ENCODE measurements at regions not wholly inside any gene's neighbourhood (a gene's known extent, or its start where the extent isn't known, plus 50 kb on each side); places are given as distances from the start of the nearest gene placed in this dataset.

GRCh38 chr4:124955476-124955875, 242.9 kb upstream of the ANKRD50 start:
- DNase-seq (ENCODE audit: missing footprints) (no peak), ATAC-seq (no peak)
- intact Hi-C loops (cut with DNase I) = no loop called here

GRCh38 chr4:124954046-124954445, 241.5 kb upstream of the ANKRD50 start:
- ATAC-seq (no peak), DNase-seq (ENCODE audit: missing footprints) (no peak)
- intact Hi-C loops (cut with DNase I) = no loop called here

- intact Hi-C loops (cut with DNase I) = no loop called here
- no peak for ATAC-seq
These were observed 241.0 kb upstream of the ANKRD50 start for GRCh38 chr4:124953486-124953885.

GRCh38 chr4:124953061-124953460, 240.5 kb upstream of the ANKRD50 start:
- intact Hi-C loops (cut with DNase I) = no loop called here
- ATAC-seq (no peak), DNase-seq (ENCODE audit: missing footprints) (no peak)

More at GRCh38 chr4:124953486-124953885, 241.0 kb upstream of the ANKRD50 start:
- no peak for DNase-seq (ENCODE audit: missing footprints)

- no peak for DNase-seq (ENCODE audit: missing footprints)
- no peak for ATAC-seq
- intact Hi-C loops (cut with DNase I) = no loop called here
These were observed 240.1 kb upstream of the ANKRD50 start for GRCh38 chr4:124952601-124953000.

GRCh38 chr4:124948976-124949597, 236.6 kb upstream of the ANKRD50 start:
- no peak for DNase-seq (ENCODE audit: missing footprints)
- intact Hi-C loops (cut with DNase I) = no loop called here
- ATAC-seq = no peak

GRCh38 chr4:124947622-124948265, 235.2 kb upstream of the ANKRD50 start:
- ATAC-seq (no peak), DNase-seq (ENCODE audit: missing footprints) (no peak)
- intact Hi-C loops (cut with DNase I) = no loop called here

- ATAC-seq (no peak), DNase-seq (ENCODE audit: missing footprints) (no peak)
- intact Hi-C loops (cut with DNase I) = no loop called here
These were observed 234.2 kb upstream of the ANKRD50 start for GRCh38 chr4:124946696-124947095.

GRCh38 chr4:124945422-124945821, 232.9 kb upstream of the ANKRD50 start:
- no peak for ATAC-seq
- intact Hi-C loops (cut with DNase I) = no loop called here
- no peak for DNase-seq (ENCODE audit: missing footprints)

GRCh38 chr4:124943938-124944337, 231.4 kb upstream of the ANKRD50 start:
- ATAC-seq (no peak), DNase-seq (ENCODE audit: missing footprints) (no peak)
- intact Hi-C loops (cut with DNase I) = no loop called here

GRCh38 chr4:124943145-124943889, 230.8 kb upstream of the ANKRD50 start:
- ATAC-seq (no peak), DNase-seq (ENCODE audit: missing footprints) (no peak)
- intact Hi-C loops (cut with DNase I) = no loop called here

GRCh38 chr4:124941267-124941666, 228.7 kb upstream of the ANKRD50 start:
- DNase-seq (ENCODE audit: missing footprints) = no peak
- intact Hi-C loops (cut with DNase I) = no loop called here
- no peak for ATAC-seq

GRCh38 chr4:124940387-124940786, 227.9 kb upstream of the ANKRD50 start:
- no peak for DNase-seq (ENCODE audit: missing footprints)
- ATAC-seq = peak; percentile 37
- intact Hi-C loops (cut with DNase I) = no loop called here

- no peak for ATAC-seq
- DNase-seq (ENCODE audit: missing footprints) = no peak
- intact Hi-C loops (cut with DNase I) = loop anchor here (5.0 kb wide), 2 partner anchors 38 to 228 kb away; partner anchors contain the start of gene ANKRD50
These were observed 227.4 kb upstream of the ANKRD50 start for GRCh38 chr4:124939908-124940307.

GRCh38 chr4:124938836-124939235, 226.3 kb upstream of the ANKRD50 start:
- ATAC-seq = no peak
- no peak for DNase-seq (ENCODE audit: missing footprints)
- intact Hi-C loops (cut with DNase I) = loop anchor here (5.0 kb wide), 2 partner anchors 37 to 227 kb away; partner anchors contain the start of gene ANKRD50

GRCh38 chr4:124937993-124938392, 225.5 kb upstream of the ANKRD50 start:
- intact Hi-C loops (cut with DNase I) = loop anchor here (5.0 kb wide), 2 partner anchors 36 to 226 kb away; partner anchors contain the start of gene ANKRD50
- no peak for DNase-seq (ENCODE audit: missing footprints)
- ATAC-seq = no peak

- ATAC-seq (peak; percentile 98), DNase-seq (ENCODE audit: missing footprints) (no peak)
- intact Hi-C loops (cut with DNase I) = loop anchor here (5.0 kb wide), 2 partner anchors 34 to 224 kb away; partner anchors contain the start of gene ANKRD50
These were observed 223.9 kb upstream of the ANKRD50 start for GRCh38 chr4:124936427-124936826.

GRCh38 chr4:124934916-124935315, 222.4 kb upstream of the ANKRD50 start:
- DNase-seq (ENCODE audit: missing footprints) (no peak), ATAC-seq (no peak)
- intact Hi-C loops (cut with DNase I) = loop anchor here (5.0 kb wide), 2 partner anchors 33 to 223 kb away; partner anchors contain the start of gene ANKRD50

GRCh38 chr4:124933521-124933920, 221.0 kb upstream of the ANKRD50 start:
- ATAC-seq (no peak), DNase-seq (ENCODE audit: missing footprints) (no peak)
- intact Hi-C loops (cut with DNase I) = no loop called here

GRCh38 chr4:124932447-124932846, 219.9 kb upstream of the ANKRD50 start:
- no peak for ATAC-seq
- intact Hi-C loops (cut with DNase I) = no loop called here
- no peak for DNase-seq (ENCODE audit: missing footprints)
